HG02623 (cell line): ENCODE measurements at regions not wholly inside any gene's neighbourhood (a gene's known extent, or its start where the extent isn't known, plus 50 kb on each side); places are given as distances from the start of the nearest gene placed in this dataset.
"Not testable (repeated sequence)": the region's sequence is repeated elsewhere in the genome, so short reads cannot be mapped to it uniquely, and the experiment has no call there.

ENCODE experiments used
- ATAC-seq: cut with Tn5 transposase; IDR thresholded peaks from one replicate; pipeline ENCODE4 v1.9.1; 2021; ENCODE audit warnings: moderate library complexity; ENCODE audit not compliant: unreplicated experiment

DNA sequence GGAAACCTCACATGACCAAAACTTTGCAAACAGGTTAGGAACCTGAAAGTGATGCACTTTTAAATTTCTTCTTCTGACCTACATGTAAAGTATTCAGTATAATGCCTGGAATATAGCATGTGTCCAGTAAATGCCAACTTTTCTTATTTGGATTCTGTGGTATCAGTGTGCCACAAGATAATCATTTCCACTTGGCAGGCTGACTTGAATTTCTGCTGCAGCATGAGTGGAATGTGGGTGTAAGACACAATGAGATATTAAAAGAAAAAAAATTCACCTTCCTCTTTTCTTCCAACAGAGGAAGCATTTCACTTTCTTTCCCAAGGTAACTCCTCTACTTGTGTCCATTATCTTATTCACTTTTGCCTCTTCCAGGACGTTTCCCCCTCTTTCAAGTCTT, 141.9 kb upstream of the PRKD1 start:
- ATAC-seq: no peak

DNA sequence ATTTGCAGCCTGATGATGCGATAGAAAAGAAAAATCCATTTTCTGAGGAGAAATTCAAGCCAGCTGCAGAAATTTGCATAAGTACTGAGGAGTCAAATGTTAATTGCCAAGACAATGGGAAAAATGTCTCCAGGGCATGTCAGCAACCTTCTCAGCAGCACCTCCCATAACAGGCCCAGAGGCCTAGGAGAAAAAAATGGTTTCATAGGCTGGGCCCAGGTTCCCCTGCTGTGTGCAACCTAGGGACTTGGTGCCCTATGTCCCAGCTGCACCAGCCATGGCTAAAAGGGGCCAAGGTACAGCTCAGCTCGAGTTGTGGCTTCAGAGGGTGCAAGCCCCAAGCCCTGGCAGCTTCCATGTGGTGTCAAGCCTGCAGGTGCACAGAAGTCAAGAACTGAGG, 144.8 kb upstream of the PRKD1 start:
- not testable (repeated sequence) for ATAC-seq

GRCh38 chr14:30077946-30078345, 150.3 kb upstream of the PRKD1 start:
- no peak for ATAC-seq

GRCh38 chr14:30078811-30079402, 151.3 kb upstream of the PRKD1 start:
- no peak for ATAC-seq

DNA sequence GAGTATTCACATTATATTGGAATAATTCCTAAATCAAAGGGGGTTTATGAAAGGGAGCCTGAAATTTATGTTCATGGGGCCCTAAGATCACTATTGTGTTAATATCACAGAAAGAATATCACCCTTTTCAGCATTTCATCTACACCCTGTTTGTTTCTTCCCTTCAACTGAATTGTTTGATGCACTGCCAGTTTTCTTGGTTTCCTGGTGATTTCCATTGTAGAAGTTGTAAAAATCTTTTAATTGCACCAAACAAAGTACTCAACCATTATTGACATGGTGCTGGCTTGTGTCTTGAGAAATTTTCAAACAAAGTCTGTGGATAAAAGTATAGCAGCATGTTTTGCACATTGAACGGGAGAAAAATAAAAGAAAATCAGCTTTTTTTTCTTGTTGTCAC, 154.8 kb upstream of the PRKD1 start:
- ATAC-seq: no peak

GRCh38 chr14:30084811-30085210, 157.2 kb upstream of the PRKD1 start:
- ATAC-seq: no peak

DNA sequence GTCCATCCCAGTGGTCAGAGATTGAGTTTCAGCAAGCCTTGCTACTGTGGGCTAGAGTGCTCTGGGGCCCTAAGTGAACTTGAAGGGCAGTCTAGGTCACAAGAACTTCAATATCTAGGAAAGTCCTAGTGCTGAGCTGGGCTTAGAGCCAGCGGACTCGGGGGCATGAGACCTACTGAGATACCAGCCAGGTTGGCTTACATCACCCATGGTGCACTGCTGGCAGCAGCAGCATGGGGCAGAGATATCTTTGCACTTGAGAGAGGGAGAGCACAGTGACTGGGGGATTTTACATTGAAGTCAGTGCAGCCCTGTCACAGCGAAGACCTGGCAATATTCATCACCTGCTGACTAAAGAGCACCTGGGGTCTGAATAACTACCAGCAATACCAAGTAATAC, 158.3 kb upstream of the PRKD1 start:
- ATAC-seq: no peak

GRCh38 chr14:30088620-30089019, 161.0 kb upstream of the PRKD1 start:
- ATAC-seq: no peak

DNA sequence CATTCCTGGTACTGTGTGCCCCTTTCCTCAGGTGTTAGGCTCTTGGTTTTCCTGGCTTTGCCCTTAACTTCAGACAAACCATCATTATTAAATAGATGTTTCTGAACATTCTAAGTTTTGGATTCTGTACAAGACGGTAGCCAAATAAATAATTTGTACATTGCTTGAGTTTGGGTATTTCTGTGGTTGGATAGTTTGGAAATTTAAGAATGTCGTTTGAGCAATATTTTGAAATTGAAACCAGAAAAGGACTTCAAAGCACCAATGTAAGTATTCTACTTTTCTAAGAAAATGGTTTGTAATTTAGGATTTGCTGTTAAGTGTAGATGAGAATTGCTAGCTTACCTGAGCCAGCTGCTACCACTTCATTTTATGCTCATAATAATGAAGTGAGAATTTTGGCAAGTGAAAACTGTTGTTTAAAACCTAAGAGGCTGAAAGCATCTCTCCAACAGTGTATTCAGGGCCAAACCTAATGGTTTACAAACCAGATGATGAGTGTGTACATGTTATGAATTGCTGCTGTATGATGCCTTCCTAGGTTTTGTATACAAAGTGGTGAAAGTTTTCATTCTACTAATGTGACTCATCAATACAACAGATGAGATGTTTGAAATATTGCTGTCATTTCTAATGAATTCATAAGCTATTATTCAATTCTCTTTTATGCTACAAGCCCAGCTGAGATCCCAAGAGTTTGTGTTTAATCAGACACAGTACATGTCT, 181.5 kb upstream of the PRKD1 start:
- no peak for ATAC-seq

- no peak for ATAC-seq
Observed at GRCh38 chr14:30114051-30114450, 186.4 kb upstream of the PRKD1 start.

DNA sequence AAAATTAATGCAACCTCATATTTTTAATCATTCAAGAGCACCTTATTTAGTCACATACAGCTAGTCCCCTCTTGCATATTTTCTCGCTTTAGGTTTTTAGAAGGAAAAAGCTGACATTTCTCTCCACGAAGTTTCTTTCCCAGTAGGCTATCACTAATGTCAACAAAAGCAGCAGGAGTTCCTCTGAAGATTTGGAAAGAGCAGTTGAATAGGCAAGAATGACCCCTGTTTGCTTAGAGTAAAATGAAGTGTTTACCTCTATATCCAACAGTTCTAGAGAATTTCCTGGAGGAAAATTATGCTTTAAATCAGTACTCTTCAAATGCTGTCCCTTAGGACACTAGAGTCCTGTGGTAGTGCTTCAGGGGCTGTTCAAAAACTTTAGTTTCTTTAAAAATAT, 188.1 kb upstream of the PRKD1 start:
- no peak for ATAC-seq

DNA sequence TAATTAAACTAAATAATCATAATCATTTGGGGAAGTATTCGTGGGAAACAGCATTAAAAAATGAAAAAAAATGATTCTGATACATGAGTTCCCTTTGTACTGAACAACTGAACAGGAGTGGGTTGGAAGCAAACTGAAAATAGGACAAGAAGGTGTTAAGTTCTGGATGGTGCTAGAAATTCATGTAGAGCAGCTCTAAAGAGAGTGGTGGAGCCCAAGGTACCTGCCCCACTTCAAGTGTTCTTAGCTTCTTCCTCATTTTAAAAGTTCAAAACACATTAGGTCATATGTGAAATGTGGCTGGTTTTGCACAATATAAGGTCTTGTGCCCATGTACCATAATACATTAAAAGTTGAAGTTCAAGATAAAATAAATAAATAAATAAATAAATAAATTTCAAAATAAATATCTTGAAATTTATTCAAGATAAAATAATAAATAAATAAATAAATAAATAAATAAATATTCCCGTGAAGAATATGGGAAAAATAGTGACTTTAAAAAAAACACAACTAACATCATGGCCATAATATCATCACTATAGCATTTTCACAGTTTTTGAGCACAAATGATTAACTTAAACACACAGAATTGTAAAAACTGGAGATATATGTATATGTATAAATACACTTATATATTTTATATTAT, 191.5 kb upstream of the PRKD1 start:
- no peak for ATAC-seq

GRCh38 chr14:30125322-30125979, 197.8 kb upstream of the PRKD1 start:
- ATAC-seq: no peak

DNA sequence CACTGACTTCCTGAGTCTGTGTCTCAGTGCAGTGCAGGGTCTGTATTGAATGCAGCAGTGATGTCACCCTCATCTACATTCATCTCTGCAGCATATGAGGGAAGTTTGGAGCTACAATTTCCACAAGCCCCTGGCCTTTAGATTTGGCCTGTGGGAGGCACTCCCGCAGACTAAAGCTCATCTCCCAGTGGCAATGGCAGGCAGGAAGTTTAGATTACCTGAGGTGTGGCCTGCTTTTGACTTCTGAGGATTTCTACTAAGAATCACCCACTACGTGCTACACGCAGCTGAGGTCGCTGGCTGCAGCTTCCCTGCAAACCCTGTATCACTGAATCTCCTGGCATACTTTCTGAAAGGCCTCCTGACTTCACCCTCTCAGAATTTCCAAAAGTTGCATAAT, 202.2 kb upstream of the PRKD1 start:
- ATAC-seq: no peak

DNA sequence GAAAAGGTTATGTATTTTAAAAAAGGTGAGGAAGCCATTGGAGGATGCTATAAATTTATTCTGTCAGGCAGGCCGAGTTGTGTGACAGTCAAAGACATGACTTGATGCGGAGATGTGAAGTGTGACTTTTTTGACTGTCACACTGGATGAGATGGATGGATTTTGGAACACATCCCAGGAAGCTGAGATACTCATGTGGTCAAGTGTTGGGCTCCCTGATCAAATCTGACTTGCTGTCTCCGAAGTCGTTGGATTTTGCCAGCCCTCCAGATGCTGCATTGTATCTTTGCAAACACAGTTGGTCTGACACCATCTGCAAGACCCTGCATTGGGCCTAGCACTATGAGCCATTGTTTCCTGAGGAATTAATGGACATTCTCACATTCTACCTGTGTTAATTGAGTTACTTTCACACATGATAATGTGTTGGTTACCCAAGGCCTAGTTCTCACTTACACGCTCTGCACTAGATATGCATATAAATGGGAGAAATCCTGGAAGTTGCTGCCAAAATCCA, 204.0 kb upstream of the PRKD1 start:
- ATAC-seq: no peak

- ATAC-seq: no peak
Observed at GRCh38 chr14:30132196-30132595, 204.5 kb upstream of the PRKD1 start.

DNA sequence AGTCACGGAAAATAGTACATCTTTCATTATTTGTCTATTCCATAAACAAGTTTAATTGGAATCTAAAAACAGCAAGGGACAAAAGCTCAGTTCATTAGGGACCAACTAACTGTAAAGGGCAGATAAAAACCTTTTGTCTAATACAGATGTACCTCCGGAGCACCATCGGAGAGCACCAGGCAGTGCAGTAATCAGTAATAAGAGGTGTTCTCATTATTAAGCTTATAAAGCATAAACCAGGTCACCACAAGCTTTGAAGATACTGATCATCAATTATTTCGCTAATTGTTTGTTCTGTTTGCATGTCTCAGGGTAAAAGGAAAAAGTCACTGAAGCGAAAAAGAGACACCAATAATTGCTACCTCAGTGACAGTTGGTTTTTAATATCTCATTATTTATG, 207.3 kb upstream of the PRKD1 start:
- ATAC-seq: no peak

GRCh38 chr14:30138567-30138966, 210.9 kb upstream of the PRKD1 start:
- no peak for ATAC-seq

GRCh38 chr14:30142216-30142615, 214.6 kb upstream of the PRKD1 start:
- no peak for ATAC-seq

DNA sequence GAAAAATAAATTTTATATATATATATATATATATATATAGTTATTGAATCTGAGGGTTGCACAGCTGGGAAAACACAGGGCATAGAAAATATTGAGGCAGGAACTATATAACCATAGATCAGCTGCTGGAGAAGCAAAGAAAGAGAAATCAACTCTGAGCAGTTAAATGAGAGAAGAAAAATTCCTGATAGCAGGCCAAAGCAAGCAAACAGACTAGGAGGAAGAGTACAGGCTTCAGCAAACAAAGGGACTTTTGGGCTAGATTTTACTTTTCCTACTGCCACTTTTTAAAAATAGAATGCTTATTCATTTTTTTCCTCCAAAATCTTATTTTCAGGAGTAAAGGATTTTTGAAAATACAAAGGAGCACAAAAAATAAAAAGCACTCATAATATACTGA, 216.0 kb upstream of the PRKD1 start:
- no peak for ATAC-seq

DNA sequence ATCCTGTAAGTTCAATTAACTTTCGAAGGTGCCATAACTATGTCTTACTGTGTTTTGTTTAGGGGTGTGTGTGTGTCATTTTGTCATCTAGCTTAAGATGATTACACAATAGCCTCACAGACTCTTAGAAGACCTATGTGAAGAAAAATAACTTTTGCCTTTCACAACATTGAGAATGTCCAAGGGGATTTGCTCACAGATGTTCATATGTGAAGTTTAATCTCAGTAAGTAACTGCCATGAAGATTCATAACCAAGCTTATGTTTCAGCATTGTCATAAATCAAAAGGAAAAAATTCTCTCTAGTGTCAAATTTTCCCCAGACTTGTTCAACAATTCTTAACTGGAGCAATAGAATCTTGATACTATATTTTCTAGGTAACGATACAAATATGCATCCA, 226.1 kb upstream of the PRKD1 start:
- no peak for ATAC-seq

DNA sequence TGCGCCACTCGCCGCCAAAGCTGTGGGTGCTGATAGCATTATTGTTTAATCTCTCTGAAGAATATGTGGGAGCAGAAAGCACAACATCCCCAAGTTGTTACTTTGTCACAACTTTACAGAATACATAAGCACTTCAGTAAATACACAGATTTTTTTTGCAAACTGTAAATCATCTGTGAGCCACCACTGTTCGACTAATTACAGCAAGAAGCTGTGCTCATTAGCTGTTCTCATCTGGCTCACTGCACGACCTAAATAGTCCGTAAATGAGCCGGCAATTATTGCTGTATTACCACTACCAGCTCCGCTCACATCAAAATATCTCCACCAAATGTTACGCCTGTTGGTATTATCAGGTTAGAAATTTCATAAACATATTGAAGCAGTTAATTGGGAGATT, 228.9 kb upstream of the PRKD1 start:
- no peak for ATAC-seq
